Caco-2 (cell line): ENCODE measurements at regions not wholly inside any gene's neighbourhood (a gene's known extent, or its start where the extent isn't known, plus 50 kb on each side); places are given as distances from the start of the nearest gene placed in this dataset.

Experiments
- BruUV-seq: library from RNA; stranded (reverse); fragments of 400-500 nt; replicated peaks from 2 replicates; lab custom pipeline; 2021; lab: Mats Ljungman, UMichigan
- CTCF ChIA-PET: fragments of 300-600 bp; sonication (Branson Sonifier 250); formaldehyde crosslinking; loops from one replicate; lab custom pipeline; 2022; ENCODE audit warnings: antibody characterized with exemption; lab: Charles Lee
- POLR2A ChIA-PET: fragments of 300-600 bp; sonication (Branson Sonifier 250); formaldehyde crosslinking; loops from one replicate; lab custom pipeline; 2022; ENCODE audit warnings: antibody characterized with exemption; lab: Charles Lee
- DNase-seq, 2 experiments: peaks; one replicate each; pipeline versions ENCODE4 v3.0.0 to v3.0.0-alpha.2; 2020 to 2022
- H3K27me3 ChIP-seq: replicated peaks from 2 replicates; pipeline ENCODE4 v1.6.0; 2011; ENCODE audit warnings: low read length; ENCODE audit not compliant: control insufficient read depth, insufficient read depth
- H3K36me3 ChIP-seq: 2 replicates; pipeline ENCODE4 v1.5.1; 2011; ENCODE audit warnings: low read length; ENCODE audit not compliant: control insufficient read depth, insufficient read depth
- H3K4me1 ChIP-seq: fragments of 250-450 bp; sonication (Bioruptor Pico); 2 replicates; pipeline ENCODE4 v1.5.1; 2020; ENCODE audit warnings: mild to moderate bottlenecking
- H3K4me3 ChIP-seq: 2 replicates; pipeline ENCODE4 v1.5.1; 2011; ENCODE audit warnings: low read depth, mild to moderate bottlenecking, control low read depth, low read length
- H3K9me3 ChIP-seq: fragments of 250-450 bp; sonication (Bioruptor Pico); 2 replicates; pipeline ENCODE4 v1.5.1; 2020; ENCODE audit warnings: mild to moderate bottlenecking, moderate library complexity
- H3K27ac Mint-ChIP-seq: one replicate; pipeline ENCODE4 v1.8.0; 2022; ENCODE audit warnings: mixed read lengths; ENCODE audit not compliant: unreplicated experiment
- H3K27me3 Mint-ChIP-seq: one replicate; pipeline ENCODE4 v1.8.0; 2022; ENCODE audit warnings: mixed read lengths; ENCODE audit not compliant: insufficient read depth, unreplicated experiment
- H3K36me3 Mint-ChIP-seq: one replicate; pipeline ENCODE4 v1.8.0; 2022; ENCODE audit warnings: mild to moderate bottlenecking, mixed read lengths; ENCODE audit not compliant: insufficient read depth, unreplicated experiment
- H3K4me1 Mint-ChIP-seq: one replicate; pipeline ENCODE4 v1.8.0; 2022; ENCODE audit warnings: low read depth, mixed read lengths; ENCODE audit not compliant: unreplicated experiment
- H3K4me3 Mint-ChIP-seq: one replicate; pipeline ENCODE4 v1.8.0; 2022; ENCODE audit warnings: mild to moderate bottlenecking, moderate library complexity, mixed read lengths; ENCODE audit not compliant: unreplicated experiment
- H3K9me3 Mint-ChIP-seq: one replicate; pipeline ENCODE4 v1.8.0; 2022; ENCODE audit warnings: mixed read lengths; ENCODE audit not compliant: unreplicated experiment
- intact Hi-C: fragments of 100-400 bp; cut with micrococcal nuclease; formaldehyde crosslinking; loops from one replicate; pipeline ENCODE4 v1.10.0; 2022; ENCODE audit not compliant: unreplicated experiment
- TF ChIP-seq, protein P1 (sequence below), 2 experiments: fragments of 200-600 bp in 1 of 2; IDR thresholded peaks; 1 replicate in 1 of 2; 2 replicates in 1 of 2; pipeline versions ENCODE4 v1.5.1 to v1.8.0; 2011 to 2022; ENCODE audit warnings: antibody characterized with exemption in 1 of 2, control low read depth in 1 of 2, inconsistent platforms in 1 of 2, low read depth in 1 of 2, low read length in 1 of 2, mild to moderate bottlenecking in 1 of 2, moderate library complexity in 1 of 2; ENCODE audit not compliant: insufficient read depth in 1 of 2, severe bottlenecking in 1 of 2, unreplicated experiment in 1 of 2

DNA sequence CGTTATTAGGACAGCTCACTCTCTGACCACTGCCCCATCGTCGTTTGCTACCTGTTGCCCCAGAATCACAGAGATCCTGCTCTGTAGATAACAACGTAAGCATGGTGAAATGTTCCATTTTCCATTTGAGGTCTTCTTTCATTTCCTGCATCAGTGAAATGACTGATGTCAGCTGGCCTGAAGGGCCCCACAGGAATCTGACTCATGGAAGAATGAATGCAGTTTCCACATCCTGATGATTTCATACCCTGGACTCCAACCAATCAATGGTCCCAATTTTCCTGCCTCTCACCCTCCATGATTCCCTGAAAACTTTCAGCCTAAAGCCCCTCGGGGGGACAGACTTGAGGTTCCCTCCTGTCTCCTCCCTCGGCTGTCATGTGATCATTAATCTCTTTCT, 394.4 kb upstream of the CDH4 start:
- Mint-ChIP-seq H3K27ac (no peak overlapping the region), H3K4me1 (no peaks in the 10 kb centered on the region), H3K4me3 (no peak overlapping the region), H3K27me3 (no peaks in the 10 kb centered on the region), H3K9me3 (peaks cover 10% of the 10 kb centered on the region), H3K36me3 (no peaks in the 10 kb centered on the region)
- BruUV-seq = no TSS peak
- H3K4me1 ChIP-seq = no peaks in the 10 kb centered on the region
- TF ChIP-seq, protein P1, sequence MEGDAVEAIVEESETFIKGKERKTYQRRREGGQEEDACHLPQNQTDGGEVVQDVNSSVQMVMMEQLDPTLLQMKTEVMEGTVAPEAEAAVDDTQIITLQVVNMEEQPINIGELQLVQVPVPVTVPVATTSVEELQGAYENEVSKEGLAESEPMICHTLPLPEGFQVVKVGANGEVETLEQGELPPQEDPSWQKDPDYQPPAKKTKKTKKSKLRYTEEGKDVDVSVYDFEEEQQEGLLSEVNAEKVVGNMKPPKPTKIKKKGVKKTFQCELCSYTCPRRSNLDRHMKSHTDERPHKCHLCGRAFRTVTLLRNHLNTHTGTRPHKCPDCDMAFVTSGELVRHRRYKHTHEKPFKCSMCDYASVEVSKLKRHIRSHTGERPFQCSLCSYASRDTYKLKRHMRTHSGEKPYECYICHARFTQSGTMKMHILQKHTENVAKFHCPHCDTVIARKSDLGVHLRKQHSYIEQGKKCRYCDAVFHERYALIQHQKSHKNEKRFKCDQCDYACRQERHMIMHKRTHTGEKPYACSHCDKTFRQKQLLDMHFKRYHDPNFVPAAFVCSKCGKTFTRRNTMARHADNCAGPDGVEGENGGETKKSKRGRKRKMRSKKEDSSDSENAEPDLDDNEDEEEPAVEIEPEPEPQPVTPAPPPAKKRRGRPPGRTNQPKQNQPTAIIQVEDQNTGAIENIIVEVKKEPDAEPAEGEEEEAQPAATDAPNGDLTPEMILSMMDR (IDR thresholded peaks at IDR 0.05; ENCODE audit: insufficient read depth in 1 of 2, low read depth in 1 of 2, low read length in 1 of 2, severe bottlenecking in 1 of 2, unreplicated experiment in 1 of 2) = no peak
- no peak for DNase-seq
- ChIA-PET POLR2A (no interaction called here), CTCF (no interaction called here)
- intact Hi-C loops = no loop called here
- no peaks in the 10 kb centered on the region for H3K27me3 ChIP-seq
- H3K4me3 ChIP-seq = no peak overlapping the region
- peaks cover 10% of the 10 kb centered on the region for H3K9me3 ChIP-seq
- H3K36me3 ChIP-seq = no peaks in the 10 kb centered on the region

DNA sequence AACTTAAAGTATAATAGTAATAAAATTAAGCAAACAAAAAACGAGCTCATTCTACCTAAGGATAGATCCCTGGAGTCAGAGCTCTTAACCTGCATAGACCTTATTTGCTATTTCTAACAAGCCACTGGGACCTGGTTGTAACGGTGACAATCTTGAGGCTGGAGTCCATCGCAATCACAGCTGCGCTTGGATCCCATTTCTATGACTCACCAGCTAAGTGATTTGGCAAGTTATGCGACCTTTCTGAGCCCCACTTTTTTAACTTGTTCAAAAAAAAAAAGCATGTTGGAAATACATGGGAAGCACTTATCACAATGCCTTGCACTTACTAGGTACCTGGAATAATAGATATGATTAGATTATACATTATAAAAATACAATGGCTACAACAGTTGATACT, 389.5 kb upstream of the CDH4 start:
- intact Hi-C loops = no loop called here
- TF ChIP-seq, protein P1 (IDR thresholded peaks at IDR 0.05; ENCODE audit: insufficient read depth in 1 of 2, low read depth in 1 of 2, low read length in 1 of 2, severe bottlenecking in 1 of 2, unreplicated experiment in 1 of 2) = no peak
- Mint-ChIP-seq H3K27me3 (peaks cover 6% of the 10 kb centered on the region), H3K4me1 (no peaks in the 10 kb centered on the region), H3K27ac (no peak overlapping the region), H3K4me3 (no peak overlapping the region), H3K9me3 (no peaks in the 10 kb centered on the region), H3K36me3 (no peaks in the 10 kb centered on the region)
- ChIA-PET POLR2A (no interaction called here), CTCF (no interaction called here)
- Histone ChIP-seq H3K4me3 (no peak overlapping the region), H3K27me3 (no peaks in the 10 kb centered on the region), H3K9me3 (no peaks in the 10 kb centered on the region; the same call in 1 of the 2 replicates), H3K4me1 (no peaks in the 10 kb centered on the region), H3K36me3 (no peaks in the 10 kb centered on the region)
- DNase-seq = no peak
- no TSS peak for BruUV-seq

DNA sequence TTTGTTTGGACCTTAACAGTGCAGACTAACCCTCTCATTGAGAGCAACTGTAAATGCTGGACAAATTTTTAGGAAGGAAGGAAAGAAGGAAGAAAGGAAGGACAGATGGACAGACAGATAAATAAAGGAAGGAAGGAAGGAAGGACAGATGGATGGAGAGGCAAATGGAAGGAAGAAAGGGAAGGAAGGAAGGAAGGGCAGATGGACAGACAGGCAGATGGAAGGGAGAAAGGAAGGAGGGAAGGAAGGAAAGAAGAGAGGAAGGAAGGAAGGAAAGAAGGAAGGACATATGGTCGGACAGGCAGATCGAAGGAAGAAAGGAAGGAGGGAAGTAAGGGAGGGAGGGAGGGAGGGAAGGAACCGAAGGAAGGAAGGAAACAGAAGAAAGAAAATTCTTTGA, 388.5 kb upstream of the CDH4 start:
- H3K36me3 Mint-ChIP-seq = no peaks in the 10 kb centered on the region
- no peak overlapping the region for H3K27ac Mint-ChIP-seq
- Histone ChIP-seq H3K27me3 (no peaks in the 10 kb centered on the region; the same call in 1 of the 2 replicates), H3K9me3 (no peaks in the 10 kb centered on the region; the same call in 1 of the 2 replicates), H3K4me1 (no peaks in the 10 kb centered on the region), H3K36me3 (no peaks in the 10 kb centered on the region), H3K4me3 (no peak overlapping the region)
- H3K4me1 Mint-ChIP-seq = no peaks in the 10 kb centered on the region
- ChIA-PET POLR2A (no interaction called here), CTCF (no interaction called here)
- TF ChIP-seq, protein P1 (IDR thresholded peaks at IDR 0.05; ENCODE audit: insufficient read depth in 1 of 2, low read depth in 1 of 2, low read length in 1 of 2, severe bottlenecking in 1 of 2, unreplicated experiment in 1 of 2) = no peak
- no peak for DNase-seq
- intact Hi-C loops = no loop called here
- BruUV-seq = no TSS peak
- H3K4me3 Mint-ChIP-seq = no peak overlapping the region
- H3K9me3 Mint-ChIP-seq = no peaks in the 10 kb centered on the region
- H3K27me3 Mint-ChIP-seq = peaks cover 11% of the 10 kb centered on the region
